Progenitor cell of endocrine pancreas (in vitro differentiated cells): ENCODE measurements at regions not wholly inside any gene's neighbourhood (a gene's known extent, or its start where the extent isn't known, plus 50 kb on each side); places are given as distances from the start of the nearest gene placed in this dataset.
A peak's percentile ranks its signal among the peaks of the same experiment; 100 is the strongest.

Source experiments
- DNase-seq: peaks from one replicate; pipeline ENCODE4 v3.0.0; 2021; ENCODE audit warnings: low spot score; ENCODE audit not compliant: unreplicated experiment
- H3K27ac Mint-ChIP-seq: 2 replicates; pipeline ENCODE4 v1.8.0; 2021; ENCODE audit warnings: mild to moderate bottlenecking, moderate library complexity, mixed read lengths
- H3K27me3 Mint-ChIP-seq: 2 replicates; pipeline ENCODE4 v1.8.0; 2021; ENCODE audit warnings: mixed read lengths
- H3K36me3 Mint-ChIP-seq: 2 replicates; pipeline ENCODE4 v1.8.0; 2022; ENCODE audit warnings: mixed read lengths; ENCODE audit not compliant: insufficient read depth
- H3K4me1 Mint-ChIP-seq: 2 replicates; pipeline ENCODE4 v1.8.0; 2021; ENCODE audit warnings: low read depth, mixed read lengths
- H3K4me3 Mint-ChIP-seq: 2 replicates; pipeline ENCODE4 v1.8.0; 2021; ENCODE audit warnings: low read depth, mild to moderate bottlenecking, moderate library complexity, mixed read lengths
- H3K9me3 Mint-ChIP-seq: 2 replicates; pipeline ENCODE4 v1.8.0; 2021; ENCODE audit warnings: low read depth, mixed read lengths
- TF ChIP-seq, protein P1 (sequence below): fragments of 200-600 bp; sonication (generic); IDR thresholded peaks from one replicate; pipeline ENCODE4 v1.5.0; 2021; ENCODE audit warnings: antibody characterized with exemption, mild to moderate bottlenecking; ENCODE audit not compliant: unreplicated experiment

DNA sequence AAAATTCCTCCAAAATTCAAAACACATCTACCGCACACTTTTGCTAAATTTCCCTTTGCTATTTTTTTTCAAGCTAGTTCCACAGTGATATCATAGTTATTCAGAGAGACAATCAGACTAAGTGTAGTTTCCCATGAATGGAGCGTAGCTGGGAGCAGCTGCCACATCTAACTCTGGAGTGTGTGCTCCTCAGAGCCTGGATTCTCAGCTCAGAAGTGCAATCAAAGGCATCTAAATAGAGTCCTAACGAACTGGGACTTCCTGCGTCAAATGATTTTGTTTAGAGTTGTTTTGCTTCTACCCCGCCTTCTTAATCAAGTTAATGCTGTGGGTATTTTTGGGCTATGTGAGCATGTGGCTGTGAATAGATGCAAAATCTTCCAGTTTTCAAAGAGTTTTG is 160.3 kb downstream of the TMEM18 start:
- no peak for DNase-seq
- H3K4me1 Mint-ChIP-seq, result peaks cover 9% of the 10 kb centered on the region
- TF ChIP-seq, protein P1, sequence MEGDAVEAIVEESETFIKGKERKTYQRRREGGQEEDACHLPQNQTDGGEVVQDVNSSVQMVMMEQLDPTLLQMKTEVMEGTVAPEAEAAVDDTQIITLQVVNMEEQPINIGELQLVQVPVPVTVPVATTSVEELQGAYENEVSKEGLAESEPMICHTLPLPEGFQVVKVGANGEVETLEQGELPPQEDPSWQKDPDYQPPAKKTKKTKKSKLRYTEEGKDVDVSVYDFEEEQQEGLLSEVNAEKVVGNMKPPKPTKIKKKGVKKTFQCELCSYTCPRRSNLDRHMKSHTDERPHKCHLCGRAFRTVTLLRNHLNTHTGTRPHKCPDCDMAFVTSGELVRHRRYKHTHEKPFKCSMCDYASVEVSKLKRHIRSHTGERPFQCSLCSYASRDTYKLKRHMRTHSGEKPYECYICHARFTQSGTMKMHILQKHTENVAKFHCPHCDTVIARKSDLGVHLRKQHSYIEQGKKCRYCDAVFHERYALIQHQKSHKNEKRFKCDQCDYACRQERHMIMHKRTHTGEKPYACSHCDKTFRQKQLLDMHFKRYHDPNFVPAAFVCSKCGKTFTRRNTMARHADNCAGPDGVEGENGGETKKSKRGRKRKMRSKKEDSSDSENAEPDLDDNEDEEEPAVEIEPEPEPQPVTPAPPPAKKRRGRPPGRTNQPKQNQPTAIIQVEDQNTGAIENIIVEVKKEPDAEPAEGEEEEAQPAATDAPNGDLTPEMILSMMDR, result no peak
- no peaks in the 10 kb centered on the region for H3K36me3 Mint-ChIP-seq
- H3K9me3 Mint-ChIP-seq, result no peaks in the 10 kb centered on the region
- H3K4me3 Mint-ChIP-seq, result no peak overlapping the region
- H3K27me3 Mint-ChIP-seq, result no peaks in the 10 kb centered on the region
- H3K27ac Mint-ChIP-seq, result no peak overlapping the region

DNA sequence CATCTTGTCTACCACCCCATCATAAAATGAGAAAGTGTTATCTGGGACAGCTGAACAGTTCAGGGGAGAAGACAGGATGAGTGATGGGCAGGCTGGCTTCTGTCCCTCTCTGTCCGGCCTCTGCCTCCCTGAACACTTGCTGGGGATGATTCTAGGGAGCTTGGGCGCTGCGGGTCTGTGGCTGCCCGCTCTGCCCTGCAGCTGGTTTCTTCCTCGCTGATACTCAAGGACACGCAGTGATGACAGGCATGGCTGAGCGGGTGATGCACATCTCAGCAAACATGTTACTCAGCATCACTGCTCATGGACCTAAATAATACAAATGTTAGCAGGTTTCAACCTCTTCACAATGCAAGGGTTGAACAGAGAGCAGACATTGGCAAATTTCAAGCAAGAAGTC is 161.1 kb downstream of the TMEM18 start:
- no peaks in the 10 kb centered on the region for H3K9me3 Mint-ChIP-seq
- H3K36me3 Mint-ChIP-seq, result no peaks in the 10 kb centered on the region
- H3K27ac Mint-ChIP-seq, result no peak overlapping the region
- peaks cover 9% of the 10 kb centered on the region for H3K4me1 Mint-ChIP-seq
- DNase-seq, result no peak
- H3K27me3 Mint-ChIP-seq, result no peaks in the 10 kb centered on the region
- TF ChIP-seq, protein P1, result no peak
- no peak overlapping the region for H3K4me3 Mint-ChIP-seq

GRCh38 chr2:515441-516127 is 161.6 kb downstream of the TMEM18 start:
- H3K27ac Mint-ChIP-seq, result no peak overlapping the region
- DNase-seq, result no peak
- peaks cover 2% of the 10 kb centered on the region for H3K36me3 Mint-ChIP-seq
- TF ChIP-seq, protein P1, result no peak
- H3K4me3 Mint-ChIP-seq, result no peak overlapping the region
- H3K27me3 Mint-ChIP-seq, result no peaks in the 10 kb centered on the region
- peaks cover 9% of the 10 kb centered on the region for H3K4me1 Mint-ChIP-seq
- H3K9me3 Mint-ChIP-seq, result peaks cover 5% of the 10 kb centered on the region

DNA sequence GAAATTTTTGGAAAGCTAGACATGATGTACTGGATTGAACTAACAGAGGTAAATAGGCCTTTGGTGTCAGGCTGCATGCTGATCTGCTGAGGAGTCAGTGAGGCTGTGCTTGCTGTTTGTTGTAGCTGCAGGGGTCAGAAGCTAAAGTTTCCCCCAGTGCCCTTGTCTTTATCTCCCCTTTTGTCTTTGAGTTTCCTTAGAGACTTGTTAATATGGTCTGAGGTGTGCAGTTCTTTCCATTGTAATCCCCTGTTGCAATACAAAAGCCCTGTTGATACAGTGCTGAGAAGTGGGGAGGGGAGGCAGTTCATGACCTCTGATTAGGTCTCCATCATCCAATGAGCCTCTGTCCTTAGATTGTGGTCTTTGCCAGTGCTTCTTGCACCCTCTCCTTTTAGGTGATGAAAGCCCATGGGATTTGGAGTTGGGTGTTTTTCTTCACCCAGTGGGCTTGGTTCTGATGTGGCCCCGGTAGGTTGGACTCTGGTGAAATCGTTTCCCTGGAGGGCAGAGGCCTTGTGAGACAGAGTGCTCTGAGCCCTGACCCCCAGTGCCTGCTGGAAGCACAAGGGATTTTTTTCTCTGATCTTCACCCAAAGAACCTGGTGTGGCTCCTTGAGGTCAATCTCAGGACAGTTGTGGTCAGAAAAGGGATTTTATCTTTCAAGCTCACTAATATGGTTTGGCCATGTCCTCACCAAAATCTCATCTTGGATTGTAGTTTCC is 163.1 kb downstream of the TMEM18 start:
- Mint-ChIP-seq H3K9me3 (peaks cover 14% of the 10 kb centered on the region), H3K27me3 (no peaks in the 10 kb centered on the region), H3K36me3 (peaks cover 2% of the 10 kb centered on the region), H3K4me3 (no peak overlapping the region), H3K4me1 (peaks cover 9% of the 10 kb centered on the region), H3K27ac (peak overlapping the region; percentile 75)
- DNase-seq, result no peak
- TF ChIP-seq, protein P1, result no peak

DNA sequence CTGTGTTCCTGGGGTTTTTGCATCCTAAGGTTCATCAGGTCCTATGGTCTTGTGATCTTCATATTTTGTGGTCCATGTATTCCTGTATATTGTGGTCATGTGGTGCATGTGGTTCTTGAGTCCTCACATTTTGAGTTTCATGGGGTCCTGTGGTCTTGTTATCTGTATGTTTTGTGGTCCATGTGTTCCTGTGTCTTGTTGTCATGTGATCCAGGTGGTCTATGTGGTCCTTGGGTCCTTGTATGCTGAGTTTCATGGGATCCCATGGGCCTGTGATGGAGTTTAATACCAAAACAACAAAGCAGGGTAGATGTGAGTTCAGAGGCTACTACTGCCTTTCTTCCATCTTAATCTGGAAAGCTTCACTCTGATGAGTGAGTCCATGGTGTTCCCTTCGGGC is 166.4 kb downstream of the TMEM18 start:
- TF ChIP-seq, protein P1, result no peak
- Mint-ChIP-seq H3K4me1 (peaks cover 16% of the 10 kb centered on the region), H3K27me3 (no peaks in the 10 kb centered on the region), H3K27ac (no peak overlapping the region), H3K9me3 (peaks cover 14% of the 10 kb centered on the region), H3K36me3 (peaks cover 2% of the 10 kb centered on the region), H3K4me3 (no peak overlapping the region)
- no peak for DNase-seq
